WTC11 (cell line): ENCODE measurements at regions not wholly inside any gene's neighbourhood (a gene's known extent, or its start where the extent isn't known, plus 50 kb on each side); places are given as distances from the start of the nearest gene placed in this dataset.

Experiments
- ATAC-seq: fragments of 200-7000 bp; cut with Tn5 transposase; 2 replicates; pipeline ENCODE4 v1.10.0; 2021; ENCODE audit warnings: mild to moderate bottlenecking, moderate library complexity
- CTCF ChIA-PET: fragments of 300-600 bp; sonication (Branson Sonifier 250); formaldehyde crosslinking; loops from one replicate; lab custom pipeline; 2021; ENCODE audit warnings: antibody characterized with exemption; lab: Charles Lee
- POLR2A ChIA-PET: fragments of 350-600 bp; sonication (Branson Sonifier 250); formaldehyde crosslinking; loops from one replicate; lab custom pipeline; 2021; ENCODE audit warnings: antibody characterized with exemption; lab: Charles Lee
- DNase-seq: peaks from one replicate; pipeline ENCODE4 v3.0.0; 2021; ENCODE audit warnings: low spot score
- H3K27ac Mint-ChIP-seq: 2 replicates; pipeline ENCODE4 v1.8.0; 2021; ENCODE audit warnings: mixed read lengths
- H3K27me3 Mint-ChIP-seq: 2 replicates; pipeline ENCODE4 v1.8.0; 2021; ENCODE audit warnings: low read depth, mild to moderate bottlenecking, moderate library complexity, mixed read lengths
- H3K36me3 Mint-ChIP-seq: 2 replicates; pipeline ENCODE4 v1.8.0; 2021; ENCODE audit warnings: mixed read lengths
- H3K4me1 Mint-ChIP-seq: 2 replicates; pipeline ENCODE4 v1.8.0; 2022; ENCODE audit warnings: mixed read lengths
- H3K4me3 Mint-ChIP-seq: 2 replicates; pipeline ENCODE4 v1.8.0; 2021; ENCODE audit warnings: mild to moderate bottlenecking, moderate library complexity, mixed read lengths
- H3K9me3 Mint-ChIP-seq: 2 replicates; pipeline ENCODE4 v1.8.0; 2021; ENCODE audit warnings: mixed read lengths
- ATF1 ChIP-seq: sonication (generic); formaldehyde crosslinking; IDR thresholded peaks from 2 replicates; pipeline ENCODE4 v1.8.1; 2023; ENCODE audit warnings: mild to moderate bottlenecking, moderate library complexity, missing genetic modification reagents
- CDX4 ChIP-seq: fragments of 250-450 bp; sonication (Bioruptor Pico); IDR thresholded peaks from 2 replicates; pipeline ENCODE4 v1.9.0; 2021; ENCODE audit warnings: moderate library complexity, mild to moderate bottlenecking, inconsistent platforms, borderline replicate concordance
- CTCF ChIP-seq: fragments of 200-600 bp; IDR thresholded peaks from 2 replicates; pipeline ENCODE4 v1.8.0; 2022; ENCODE audit warnings: antibody characterized with exemption
- FOXK1 ChIP-seq: sonication (generic); formaldehyde crosslinking; IDR thresholded peaks from 2 replicates; pipeline ENCODE4 v1.8.0; 2022; ENCODE audit warnings: mild to moderate bottlenecking, moderate library complexity, missing genetic modification reagents
- FOXP4 ChIP-seq: sonication (generic); formaldehyde crosslinking; IDR thresholded peaks from 2 replicates; pipeline ENCODE4 v1.8.0; 2022; ENCODE audit warnings: mild to moderate bottlenecking, missing genetic modification reagents
- HMGA2 ChIP-seq: fragments of 250-450 bp; sonication (Bioruptor Pico); IDR thresholded peaks from 2 replicates; pipeline ENCODE4 v1.4.0; 2021; ENCODE audit warnings: mild to moderate bottlenecking, moderate library complexity
- MAX ChIP-seq: sonication (generic); formaldehyde crosslinking; IDR thresholded peaks from 2 replicates; pipeline ENCODE4 v1.8.0; 2022; ENCODE audit warnings: mild to moderate bottlenecking, missing genetic modification reagents
- NFATC4 ChIP-seq: fragments of 250-450 bp; sonication (Bioruptor Pico); IDR thresholded peaks from 2 replicates; pipeline ENCODE4 v1.9.0; 2021; ENCODE audit warnings: mild to moderate bottlenecking
- NFYB ChIP-seq: sonication (generic); formaldehyde crosslinking; conservative IDR thresholded peaks from 2 replicates; pipeline ENCODE4 v1.8.0; 2022; ENCODE audit warnings: low read depth, missing genetic modification reagents
- RELA ChIP-seq: sonication (generic); formaldehyde crosslinking; IDR thresholded peaks from 2 replicates; pipeline ENCODE4 v1.8.1; 2022; ENCODE audit warnings: missing genetic modification reagents, mild to moderate bottlenecking, borderline replicate concordance
- SMAD3 ChIP-seq: sonication (generic); formaldehyde crosslinking; IDR thresholded peaks from 2 replicates; pipeline ENCODE4 v1.8.0; 2022; ENCODE audit warnings: missing genetic modification reagents, mild to moderate bottlenecking, borderline replicate concordance
- SMAD4 ChIP-seq: sonication (generic); formaldehyde crosslinking; IDR thresholded peaks from 2 replicates; pipeline ENCODE4 v1.8.0; 2022; ENCODE audit warnings: mild to moderate bottlenecking, missing genetic modification reagents
- STAT6 ChIP-seq: sonication (generic); formaldehyde crosslinking; conservative IDR thresholded peaks from 2 replicates; pipeline ENCODE4 v1.8.1; 2023; ENCODE audit warnings: mild to moderate bottlenecking, low read depth, missing genetic modification reagents, moderate library complexity
- TCF7 ChIP-seq: sonication (generic); formaldehyde crosslinking; IDR thresholded peaks from 2 replicates; pipeline ENCODE4 v1.8.0; 2022; ENCODE audit warnings: mild to moderate bottlenecking, low read depth, missing genetic modification reagents, moderate library complexity
- TP53 ChIP-seq: sonication (generic); formaldehyde crosslinking; IDR thresholded peaks from 2 replicates; pipeline ENCODE4 v1.8.1; 2023; ENCODE audit warnings: mild to moderate bottlenecking, missing genetic modification reagents
- USF1 ChIP-seq: sonication (generic); formaldehyde crosslinking; IDR thresholded peaks from 2 replicates; pipeline ENCODE4 v1.8.0; 2022; ENCODE audit warnings: mild to moderate bottlenecking, missing genetic modification reagents
- ZNF317 ChIP-seq: sonication (generic); formaldehyde crosslinking; IDR thresholded peaks from 2 replicates; pipeline ENCODE4 v1.8.1; 2023; ENCODE audit warnings: low read depth, mild to moderate bottlenecking, moderate library complexity, missing genetic modification reagents, borderline replicate concordance
- ZNF423 ChIP-seq: fragments of 250-450 bp; sonication (Bioruptor Pico); IDR thresholded peaks from 2 replicates; pipeline ENCODE4 v2.1.2; 2022; ENCODE audit warnings: mild to moderate bottlenecking, moderate library complexity
- ZSCAN18 ChIP-seq: fragments of 250-450 bp; sonication (Bioruptor Pico); IDR thresholded peaks from 2 replicates; pipeline ENCODE4 v2.1.2; 2022; ENCODE audit warnings: mild to moderate bottlenecking, moderate library complexity

- no peak for TF ChIP-seq CTCF
- no peak for TF ChIP-seq USF1 (CRISPR knock-in tag)
- no peak for TF ChIP-seq NFATC4 (CRISPR knock-in tag)
- TF ChIP-seq RELA (CRISPR knock-in tag) = no peak
- no peak for TF ChIP-seq TP53 (CRISPR knock-in tag)
- TF ChIP-seq NFYB (CRISPR knock-in tag) = no peak
- no peak for TF ChIP-seq TCF7 (CRISPR knock-in tag)
- TF ChIP-seq FOXK1 = no peak
- TF ChIP-seq SMAD3 (CRISPR knock-in tag) = no peak
- no peak for TF ChIP-seq ATF1 (CRISPR knock-in tag)
Observed at GRCh38 chr2:228720895-228721294, 539.4 kb upstream of the SPHKAP start (continued).

- peaks cover 17% of the 10 kb centered on the region for H3K4me1 Mint-ChIP-seq
- H3K27ac Mint-ChIP-seq = no peak overlapping the region
- DNase-seq = no peak
- no peak for ATAC-seq
- no peak overlapping the region for H3K4me3 Mint-ChIP-seq
- peaks cover 10% of the 10 kb centered on the region; the same call in 1 of the 2 replicates for H3K36me3 Mint-ChIP-seq
- no peaks in the 10 kb centered on the region for H3K27me3 Mint-ChIP-seq
- TF ChIP-seq ZNF317 (CRISPR knock-in tag) (no peak), MAX (CRISPR knock-in tag) (no peak), USF1 (CRISPR knock-in tag) (no peak), STAT6 (CRISPR knock-in tag) (no peak)
- ChIA-PET CTCF (no interaction called here), POLR2A (no interaction called here)
- peaks cover 14% of the 10 kb centered on the region for H3K9me3 Mint-ChIP-seq
Observed at GRCh38 chr2:228709788-228710371, 528.4 kb upstream of the SPHKAP start.

- ChIA-PET CTCF (no interaction called here), POLR2A (no interaction called here)
- Mint-ChIP-seq H3K4me1 (peaks cover 17% of the 10 kb centered on the region), H3K27me3 (no peaks in the 10 kb centered on the region), H3K36me3 (no peaks in the 10 kb centered on the region), H3K9me3 (no peaks in the 10 kb centered on the region), H3K4me3 (no peak overlapping the region), H3K27ac (no peak overlapping the region)
- no peak for ATAC-seq
- DNase-seq = no peak
- TF ChIP-seq ZSCAN18 (CRISPR knock-in tag) (no peak), NFYB (CRISPR knock-in tag) (no peak), CDX4 (CRISPR knock-in tag) (no peak), SMAD4 (CRISPR knock-in tag) (no peak), HMGA2 (no peak), FOXP4 (CRISPR knock-in tag) (no peak), ZNF423 (CRISPR knock-in tag) (no peak)
Observed at GRCh38 chr2:228707846-228708245, 526.4 kb upstream of the SPHKAP start.
